CD14-positive monocyte (primary cell): ENCODE measurements at regions not wholly inside any gene's neighbourhood (a gene's known extent, or its start where the extent isn't known, plus 50 kb on each side); places are given as distances from the start of the nearest gene placed in this dataset.

Source experiments
- DNase-seq, 3 donors: peaks; one replicate each; pipeline ENCODE4 v3.0.0-alpha.2; 2011 to 2022
- H2AFZ ChIP-seq: 2 replicates; pipeline ENCODE4 v1.6.0; 2012; ENCODE audit warnings: mild to moderate bottlenecking, low read depth, low read length, inconsistent platforms; ENCODE audit not compliant: insufficient read depth, poor library complexity, severe bottlenecking
- H3K27ac ChIP-seq, 2 donors: 1 replicate in 1 of 2; 2 replicates in 1 of 2; pipeline ENCODE4 v1.5.1; 2012 to 2013; ENCODE audit warnings: low read length in 2 of 2, control low read depth in 1 of 2, inconsistent platforms in 1 of 2, low read depth in 1 of 2, mild to moderate bottlenecking in 1 of 2
- H3K27me3 ChIP-seq, 2 donors: one replicate each; pipeline versions ENCODE4 v1.6.0 to v1.6.1; 2011 to 2013; ENCODE audit warnings: low read length in 2 of 2; ENCODE audit not compliant: control insufficient read depth in 2 of 2, insufficient read depth in 2 of 2
- H3K36me3 ChIP-seq, 2 donors: replicated peaks in 1 of 2; 1 replicate in 1 of 2; 2 replicates in 1 of 2; pipeline versions ENCODE4 v1.5.1 to v1.6.1; 2012 to 2013; ENCODE audit warnings: low read length in 2 of 2, control low read depth in 1 of 2, inconsistent platforms in 1 of 2, mild to moderate bottlenecking in 1 of 2; ENCODE audit not compliant: insufficient read depth in 2 of 2, control insufficient read depth in 1 of 2
- H3K4me1 ChIP-seq, 2 donors: 1 replicate in 1 of 2; 2 replicates in 1 of 2; pipeline versions ENCODE4 v1.5.1 to v1.6.1; 2012 to 2013; ENCODE audit warnings: low read length in 2 of 2, control low read depth in 1 of 2, inconsistent platforms in 1 of 2, mild to moderate bottlenecking in 1 of 2, moderate library complexity in 1 of 2; ENCODE audit not compliant: insufficient read depth in 2 of 2, control insufficient read depth in 1 of 2
- H3K4me2 ChIP-seq: replicated peaks from 2 replicates; pipeline ENCODE3; 2012; ENCODE audit warnings: low read length, moderate library complexity, mild to moderate bottlenecking; ENCODE audit not compliant: poor library complexity, severe bottlenecking; ENCODE audit errors: extremely low read depth
- H3K4me3 ChIP-seq, 3 experiments: fragments of 200-600 bp in 1 of 3; sonication (generic) in 1 of 3; replicated peaks in 1 of 3; 1 replicate in 2 of 3; 2 replicates in 1 of 3; pipeline ENCODE4 v1.5.1; 2011 to 2013; ENCODE audit warnings: low read length in 3 of 3, mild to moderate bottlenecking in 3 of 3, control low read depth in 2 of 3, low read depth in 2 of 3, inconsistent platforms in 1 of 3, moderate library complexity in 1 of 3
- H3K79me2 ChIP-seq: 2 replicates; pipeline ENCODE4 v1.6.0; 2012; ENCODE audit warnings: mild to moderate bottlenecking, control low read depth, inconsistent platforms, low read length, moderate library complexity; ENCODE audit not compliant: insufficient read depth
- H3K9ac ChIP-seq: 2 replicates; pipeline ENCODE4 v1.6.0; 2017; ENCODE audit warnings: low read length, mild to moderate bottlenecking; ENCODE audit not compliant: insufficient read depth, poor library complexity, severe bottlenecking
- H3K9me3 ChIP-seq, 2 donors: replicated peaks in 1 of 2; 1 replicate in 1 of 2; 2 replicates in 1 of 2; pipeline versions ENCODE4 v1.5.1 to v1.6.1; 2012 to 2013; ENCODE audit warnings: low read length in 2 of 2, control low read depth in 1 of 2; ENCODE audit not compliant: control insufficient read depth in 1 of 2, insufficient read depth in 1 of 2
- H4K20me1 ChIP-seq: 2 replicates; pipeline ENCODE4 v1.6.0; 2012; ENCODE audit warnings: mild to moderate bottlenecking, low read length, control low read depth, moderate library complexity; ENCODE audit not compliant: insufficient read depth
- H3K27ac Mint-ChIP-seq, 7 donors: one replicate each; pipeline ENCODE4 v1.8.0; 2020; ENCODE audit warnings: mild to moderate bottlenecking in 7 of 7, mixed read lengths in 7 of 7, moderate library complexity in 6 of 7, inconsistent platforms in 2 of 7
- H3K27me3 Mint-ChIP-seq, 3 donors: one replicate each; pipeline ENCODE4 v1.8.0; 2021 to 2022; ENCODE audit warnings: low read depth in 3 of 3, mild to moderate bottlenecking in 3 of 3, mixed read lengths in 3 of 3, moderate library complexity in 3 of 3, inconsistent platforms in 1 of 3
- H3K36me3 Mint-ChIP-seq, 2 donors: one replicate each; pipeline ENCODE4 v1.8.0; 2020; ENCODE audit warnings: mixed read lengths in 2 of 2, inconsistent platforms in 1 of 2, mild to moderate bottlenecking in 1 of 2
- H3K4me1 Mint-ChIP-seq: one replicate; pipeline ENCODE4 v1.8.0; 2020; ENCODE audit warnings: mild to moderate bottlenecking, mixed read lengths
- H3K4me3 Mint-ChIP-seq, 2 donors: one replicate each; pipeline ENCODE4 v1.8.0; 2020; ENCODE audit warnings: mild to moderate bottlenecking in 2 of 2, mixed read lengths in 2 of 2, moderate library complexity in 1 of 2
- H3K9me3 Mint-ChIP-seq, 7 donors: one replicate each; pipeline ENCODE4 v1.8.0; 2020 to 2022; ENCODE audit warnings: mixed read lengths in 7 of 7, mild to moderate bottlenecking in 6 of 7, moderate library complexity in 6 of 7, inconsistent platforms in 2 of 7
- CTCF ChIP-seq: fragments of 200-600 bp; IDR thresholded peaks from one replicate; pipeline ENCODE4 v1.8.0; 2022; ENCODE audit warnings: antibody characterized with exemption, mild to moderate bottlenecking
- WGBS: methylation state at CpG from one replicate; pipeline ENCODE4 v1.1.5; 2013; ENCODE audit warnings: missing lambda C conversion rate; ENCODE audit not compliant: insufficient coverage; 5-methylcytosine and 5-hydroxymethylcytosine counted together
- intact Hi-C, 2 donors: fragments of 100-400 bp; cut with micrococcal nuclease; formaldehyde crosslinking; loops; one replicate each; pipeline versions ENCODE4 v1.15.0 to v1.15.1; 2023

GRCh38 chr20:60787276-60787675, 464.8 kb upstream of the CDH4 start:
- Histone ChIP-seq H2AFZ (no peak overlapping the region), H3K27me3 (no peaks in the 10 kb centered on the region), H4K20me1 (no peaks in the 10 kb centered on the region), H3K4me3 (no peak overlapping the region), H3K4me1 (no peaks in the 10 kb centered on the region), H3K9me3 (no peaks in the 10 kb centered on the region), H3K27ac (no peak overlapping the region), H3K36me3 (no peaks in the 10 kb centered on the region), H3K4me2 (no peak overlapping the region), H3K79me2 (no peaks in the 10 kb centered on the region), H3K9ac (no peak overlapping the region)
- Mint-ChIP-seq H3K27ac (no peak overlapping the region), H3K4me1 (no peaks in the 10 kb centered on the region), H3K4me3 (no peak overlapping the region), H3K36me3 (no peaks in the 10 kb centered on the region), H3K27me3 (peaks cover 2% of the 10 kb centered on the region in 3 donors), H3K9me3 (peaks cover 0 to 9% (median 3%) of the 10 kb centered on the region in 7 donors)
- TF ChIP-seq CTCF = no peak
- DNase-seq = no peak
- intact Hi-C loops = no loop called here
- WGBS = 60% methylated on average over 1 of the region's 4 CpGs

- H3K36me3 Mint-ChIP-seq = no peaks in the 10 kb centered on the region
- no peaks in the 10 kb centered on the region for H3K4me1 ChIP-seq
- intact Hi-C loops = no loop called here
- 73% methylated on average over 3 of the region's 3 CpGs for WGBS
- no peaks in the 10 kb centered on the region for H4K20me1 ChIP-seq
- H3K36me3 ChIP-seq = no peaks in the 10 kb centered on the region
- no peaks in the 10 kb centered on the region for H3K27me3 ChIP-seq
- TF ChIP-seq CTCF = no peak
- H2AFZ ChIP-seq = no peak overlapping the region
- H3K4me1 Mint-ChIP-seq = no peaks in the 10 kb centered on the region
- H3K27ac ChIP-seq = no peak overlapping the region
- peaks cover 0 to 10% (median 3%) of the 10 kb centered on the region in 7 donors for H3K9me3 Mint-ChIP-seq
- no peak for DNase-seq
- H3K9ac ChIP-seq = no peak overlapping the region
- H3K4me3 Mint-ChIP-seq = no peak overlapping the region
- no peak overlapping the region for H3K27ac Mint-ChIP-seq
- H3K4me2 ChIP-seq = no peak overlapping the region
- no peaks in the 10 kb centered on the region for H3K9me3 ChIP-seq
- H3K4me3 ChIP-seq = no peak overlapping the region
- H3K27me3 Mint-ChIP-seq = peaks cover 2% of the 10 kb centered on the region in 3 donors
- H3K79me2 ChIP-seq = no peaks in the 10 kb centered on the region
Observed at GRCh38 chr20:60788070-60788469, 464.0 kb upstream of the CDH4 start.
